GM18907 (cell line): ENCODE measurements at regions not wholly inside any gene's neighbourhood (a gene's known extent, or its start where the extent isn't known, plus 50 kb on each side); places are given as distances from the start of the nearest gene placed in this dataset.
A peak's percentile ranks its signal among the peaks of the same experiment; 100 is the strongest.

Source experiments
- ATAC-seq: cut with Tn5 transposase; IDR thresholded peaks from one replicate; pipeline ENCODE4 v1.9.1; 2021; ENCODE audit warnings: mild to moderate bottlenecking, moderate library complexity; ENCODE audit not compliant: unreplicated experiment

DNA sequence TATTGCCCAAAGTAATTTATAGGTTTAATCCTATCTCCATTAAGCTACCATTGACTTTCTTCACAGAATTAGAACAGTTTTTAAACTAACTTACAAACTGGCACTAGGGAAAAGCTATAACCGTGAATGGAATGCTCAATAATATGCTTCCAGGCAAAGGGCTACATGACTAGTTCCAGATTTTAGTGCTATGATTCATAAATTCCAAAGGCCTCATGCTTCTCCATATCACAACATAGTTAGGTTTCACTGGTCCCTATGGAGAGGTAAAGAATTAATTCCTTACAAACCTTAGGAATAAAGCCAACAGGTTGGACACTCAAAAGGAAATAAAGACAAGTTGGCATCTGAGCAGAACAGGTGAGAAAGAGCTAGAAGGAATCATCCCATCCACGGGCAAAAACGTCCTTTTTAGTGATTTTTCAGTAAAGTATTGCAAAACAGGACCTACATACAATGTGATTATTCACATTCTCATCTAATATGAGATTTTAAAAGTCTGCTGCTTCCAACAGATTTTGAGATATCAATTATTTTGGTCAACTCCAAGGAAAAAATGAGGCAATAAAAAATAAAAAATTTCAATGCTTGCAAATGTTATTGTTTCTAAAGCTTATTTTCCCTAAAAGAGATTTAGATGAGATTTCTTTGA is 97.0 kb upstream of the TARS1 start:
- no peak for ATAC-seq

DNA sequence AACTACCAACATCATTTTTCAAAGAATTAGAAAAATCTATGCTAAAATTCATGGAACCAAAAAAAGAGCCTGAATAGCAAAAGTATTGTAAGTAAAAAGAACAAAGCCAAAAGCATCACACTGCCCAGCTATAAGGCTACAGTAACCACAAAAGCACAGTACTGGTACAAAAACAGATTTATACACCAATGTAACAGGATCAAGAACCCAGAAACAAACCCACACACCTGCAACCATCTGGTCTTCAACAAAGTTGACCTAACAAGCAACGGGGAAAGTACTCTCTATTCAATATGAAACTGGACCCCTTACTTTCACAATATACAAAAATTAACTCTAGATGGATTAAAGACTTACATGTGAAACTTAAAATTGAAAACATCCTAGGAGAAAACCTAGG is 94.2 kb upstream of the TARS1 start:
- peak; percentile 86 for ATAC-seq

DNA sequence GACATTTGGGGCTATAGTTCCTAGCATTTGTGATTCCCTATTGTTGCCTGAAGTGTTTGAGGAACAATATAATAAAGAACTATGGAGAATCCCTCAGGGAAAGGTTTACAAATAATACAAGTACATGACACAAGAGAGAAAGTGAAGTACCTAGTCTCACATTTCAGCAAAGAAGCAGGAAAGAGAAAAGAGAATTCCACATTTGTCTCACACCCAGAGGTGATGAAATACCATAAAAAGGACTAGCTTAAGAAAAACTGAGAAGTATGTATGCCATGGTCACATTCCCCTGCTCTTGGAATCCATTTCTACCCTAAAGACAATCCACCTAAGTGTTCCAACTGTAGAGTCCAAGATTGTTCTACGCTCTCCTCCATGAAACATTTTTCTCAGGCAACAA is 79.0 kb upstream of the TARS1 start:
- ATAC-seq: no peak

DNA sequence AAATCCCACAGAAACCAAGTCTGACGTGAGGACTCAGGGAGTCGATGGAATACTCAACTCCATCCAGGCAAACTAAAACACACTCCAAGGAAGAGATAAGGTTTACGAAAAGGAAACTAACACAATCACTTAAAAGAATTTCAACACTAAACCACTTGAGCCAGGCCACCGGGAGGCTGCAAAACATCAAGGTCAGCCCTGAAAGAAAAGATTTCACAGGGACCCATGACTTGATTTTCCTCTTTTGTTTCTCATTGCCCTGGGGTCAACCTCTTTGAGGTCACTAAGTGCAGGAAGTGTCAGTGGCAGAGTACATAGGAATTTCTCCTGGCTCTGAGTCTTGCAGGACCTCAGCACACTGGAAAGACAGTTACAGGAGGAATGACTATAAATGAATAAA is 77.8 kb upstream of the TARS1 start:
- ATAC-seq: no peak

DNA sequence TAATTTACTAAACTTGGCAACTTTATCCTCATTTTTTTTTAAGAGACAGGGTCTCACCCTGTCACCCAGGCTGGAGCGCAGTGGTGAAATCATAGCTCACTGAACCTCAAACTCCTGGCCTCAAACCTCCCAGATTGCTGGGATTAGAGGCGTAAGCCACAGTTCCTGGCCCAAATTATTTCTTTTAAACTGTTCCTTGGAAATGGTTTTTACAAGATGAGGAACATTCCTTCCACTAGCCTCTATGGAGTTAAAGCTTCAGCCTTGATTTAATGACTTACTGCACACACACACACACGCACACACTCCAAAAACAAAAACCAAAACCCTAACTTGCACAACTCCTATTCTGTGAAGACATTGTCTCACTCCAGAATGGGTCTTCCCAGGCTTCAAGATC is 77.2 kb upstream of the TARS1 start:
- ATAC-seq: no peak

DNA sequence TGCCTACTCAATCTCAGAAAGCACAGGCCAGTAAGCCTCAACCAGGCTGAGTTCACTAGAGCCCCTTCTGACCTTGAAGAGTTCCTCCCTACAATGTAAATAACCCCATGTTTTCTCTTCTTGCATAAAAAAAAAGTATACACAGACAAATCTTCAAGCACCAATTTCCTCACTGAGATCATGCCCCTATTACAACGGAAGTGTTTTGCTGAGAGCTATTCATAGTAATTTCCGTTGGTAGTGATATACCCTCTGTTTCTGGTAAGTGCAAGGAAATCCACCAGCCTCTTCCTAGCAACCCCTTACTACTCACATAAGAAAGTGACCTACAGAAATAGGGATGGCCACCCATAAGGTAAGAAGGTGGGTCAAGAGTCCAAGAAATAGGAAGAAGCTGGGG is 76.4 kb upstream of the TARS1 start:
- no peak for ATAC-seq

DNA sequence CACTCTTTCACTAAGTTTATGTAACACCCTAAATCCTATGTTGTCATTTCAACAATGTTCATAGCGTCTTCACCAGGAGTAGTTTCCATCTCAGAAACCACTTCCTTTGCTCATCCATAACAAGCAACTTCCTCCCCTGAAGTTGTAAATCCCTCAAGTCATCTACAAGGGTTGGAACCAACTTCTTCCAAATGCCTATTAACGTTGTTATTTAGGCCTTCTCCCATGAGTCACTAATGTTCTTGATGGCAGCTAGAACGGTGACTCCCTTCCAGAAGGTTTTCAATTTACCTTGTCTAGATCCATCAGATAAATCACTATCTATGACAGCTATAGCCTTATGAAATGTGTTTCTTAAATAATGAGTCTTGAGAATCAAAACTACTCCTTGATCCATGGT is 73.3 kb upstream of the TARS1 start:
- no peak for ATAC-seq

DNA sequence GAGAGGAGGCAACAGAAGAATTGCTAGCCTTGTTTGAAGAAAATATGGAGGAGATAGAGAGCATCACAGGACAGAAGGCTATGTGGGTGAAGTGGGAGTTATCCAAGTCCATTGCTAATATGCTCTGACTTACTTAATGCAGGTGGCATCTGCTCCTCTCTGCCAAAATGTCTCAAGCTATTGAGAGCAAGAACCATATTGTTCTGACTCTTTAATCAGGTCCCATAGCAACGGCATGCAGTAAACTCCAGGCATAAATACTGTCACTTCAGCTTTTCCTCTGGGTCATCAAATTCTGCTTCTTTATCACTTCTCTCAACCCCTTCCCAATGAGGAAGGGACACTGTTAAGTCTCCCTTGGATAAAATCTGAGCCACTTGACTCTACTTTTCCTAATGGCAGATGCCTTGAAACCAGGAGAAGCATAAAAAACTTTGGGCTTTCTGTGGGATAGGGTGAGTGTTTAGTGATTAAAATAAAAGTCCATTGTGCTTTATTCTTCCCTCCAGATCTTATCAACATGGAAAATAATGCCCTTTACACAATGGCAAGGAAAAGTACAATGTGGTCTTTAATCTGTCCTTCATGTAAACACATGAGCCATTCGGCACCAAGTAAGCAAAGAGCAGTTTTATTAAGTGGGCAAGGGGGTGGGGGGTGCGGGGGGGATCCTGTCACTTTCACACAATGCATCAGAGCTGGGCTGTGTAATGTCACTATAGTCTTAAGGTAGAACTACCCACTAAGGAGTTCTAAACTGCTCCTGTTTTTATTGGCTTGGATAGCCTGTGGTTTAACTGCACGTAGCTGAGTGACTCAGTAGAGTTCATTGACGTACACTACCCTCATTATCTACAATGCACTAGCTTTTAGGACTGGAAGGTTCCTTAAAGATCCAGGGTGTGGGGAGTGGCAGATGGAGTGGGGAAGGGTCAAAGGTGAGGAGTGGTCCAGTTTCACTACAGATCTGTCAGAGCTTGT is 71.0 kb upstream of the TARS1 start:
- ATAC-seq: no peak

DNA sequence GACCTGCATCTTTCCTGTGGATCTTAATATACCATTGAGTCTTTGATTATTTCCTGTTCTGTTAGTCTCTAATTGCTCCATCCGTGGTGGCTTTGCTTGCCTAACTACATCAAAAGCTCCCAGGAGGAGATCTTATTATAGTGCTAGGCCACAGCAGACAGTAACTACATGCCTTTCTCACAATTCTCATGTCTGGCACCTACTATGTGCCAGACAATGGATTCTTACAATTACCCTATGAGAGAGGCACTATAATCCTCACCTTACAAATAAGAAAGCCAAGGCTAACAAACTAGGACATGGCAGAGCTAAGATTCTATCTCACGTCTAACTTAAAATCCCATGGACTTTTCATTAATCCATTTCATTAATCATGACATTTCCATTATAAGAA is 70.3 kb upstream of the TARS1 start:
- ATAC-seq: no peak

DNA sequence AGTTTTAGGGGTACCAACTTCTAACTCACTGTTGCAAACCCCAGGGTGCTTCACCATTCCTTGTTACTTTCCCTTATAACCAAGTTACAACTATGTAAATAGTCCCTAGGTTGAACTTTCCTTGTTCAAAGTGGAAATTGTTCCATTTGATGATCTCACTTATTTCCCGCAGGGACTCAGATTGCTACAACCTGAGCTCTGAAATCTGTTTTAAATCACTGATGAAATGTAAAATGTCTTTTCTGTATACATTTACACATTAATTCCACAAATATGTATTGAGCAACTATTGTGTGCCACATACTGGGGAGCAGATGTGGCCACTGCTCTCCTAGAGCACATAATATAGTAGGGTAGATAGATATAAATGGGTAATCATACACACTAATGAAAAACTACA is 69.1 kb upstream of the TARS1 start:
- no peak for ATAC-seq

DNA sequence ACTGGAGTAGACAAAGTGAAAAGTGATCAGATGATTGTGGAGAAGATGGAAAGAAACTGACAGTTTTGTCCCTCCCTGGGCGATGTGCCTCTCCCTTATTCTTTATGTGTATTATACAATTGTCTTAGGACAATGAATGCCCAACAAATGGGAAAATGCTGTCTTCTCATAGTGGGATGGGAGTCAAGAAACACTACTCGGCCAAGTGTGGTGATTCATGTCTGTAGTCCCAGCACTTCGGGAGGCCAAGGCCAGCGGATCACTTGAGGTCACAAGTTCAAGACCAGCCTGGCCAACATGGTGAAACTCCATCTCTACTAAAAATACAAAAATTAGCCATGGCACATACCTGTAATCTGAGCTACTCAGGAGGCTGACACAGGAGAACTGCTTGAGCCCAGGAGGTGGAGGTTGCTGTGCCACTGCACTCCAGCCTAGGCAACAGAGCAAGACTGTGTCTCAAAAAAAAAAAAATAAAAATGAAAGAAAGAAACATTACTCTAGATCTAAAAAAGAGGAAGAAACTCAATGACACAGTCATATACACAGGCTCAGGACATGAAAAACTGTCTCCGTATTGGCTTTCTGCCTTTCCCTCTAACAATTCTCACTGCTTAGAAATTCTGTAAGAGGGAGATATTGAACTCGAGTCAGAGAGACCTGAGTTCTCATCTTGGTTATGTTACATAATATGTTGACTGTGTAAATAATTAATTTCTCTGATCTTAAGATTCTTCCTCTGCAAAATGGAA is 67.9 kb upstream of the TARS1 start:
- no peak for ATAC-seq

DNA sequence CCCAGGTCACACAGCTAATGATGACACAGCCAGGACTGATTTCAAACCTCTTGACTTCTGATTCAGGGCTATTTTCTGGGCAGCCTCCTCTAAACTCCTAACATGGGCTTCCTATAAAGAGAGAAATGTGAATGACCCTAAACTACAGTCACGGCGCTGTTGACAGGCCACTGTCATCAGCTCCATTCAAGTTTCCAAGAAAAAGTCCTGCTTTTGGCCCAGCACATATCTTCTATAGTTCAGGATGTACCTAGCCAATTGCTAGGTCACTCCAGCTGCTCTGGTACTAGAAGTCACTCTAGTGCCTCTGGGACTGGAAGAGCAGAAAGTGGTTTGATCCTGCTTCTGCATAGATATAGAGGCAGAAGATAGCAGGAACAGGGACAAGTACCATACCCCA is 64.9 kb upstream of the TARS1 start:
- ATAC-seq: no peak

DNA sequence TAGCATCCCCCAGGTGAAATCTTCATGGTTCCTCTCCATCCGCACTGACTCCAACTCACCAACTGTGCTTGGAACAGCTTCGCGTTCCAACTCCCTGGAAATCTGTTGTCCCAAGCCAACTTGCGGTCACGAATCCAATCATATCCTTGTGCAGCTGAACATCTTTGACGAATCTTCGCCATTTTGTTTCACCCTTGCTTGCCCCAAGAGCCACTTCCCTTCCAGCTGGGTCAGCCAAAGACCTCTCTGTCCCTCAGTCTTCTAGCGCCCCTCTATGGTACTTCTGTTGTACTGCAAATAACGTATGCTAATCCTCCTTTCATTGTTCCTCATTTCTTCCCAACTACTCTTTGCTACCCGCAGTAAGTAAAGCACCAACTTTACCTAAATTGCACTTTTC is 61.0 kb upstream of the TARS1 start:
- ATAC-seq: no peak

DNA sequence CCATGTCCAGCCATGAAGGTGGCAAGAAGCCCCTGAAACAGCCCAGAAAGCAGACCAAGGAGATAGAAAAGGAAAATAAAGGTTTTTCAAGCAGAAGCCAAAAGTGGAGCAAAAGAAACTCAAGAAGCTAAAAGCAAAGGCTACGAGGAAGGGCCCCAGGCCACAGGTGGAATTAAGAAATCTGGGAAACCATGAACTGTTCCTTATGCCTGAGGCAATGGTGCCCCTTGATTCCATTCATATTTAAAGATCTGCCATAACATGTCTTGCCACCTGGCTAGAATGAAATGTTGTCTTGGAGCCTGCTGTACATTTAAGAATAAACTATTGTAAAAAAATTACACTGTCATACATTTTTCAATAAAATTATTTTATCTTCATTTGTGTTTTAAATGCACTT is 59.5 kb upstream of the TARS1 start:
- no peak for ATAC-seq
